ENCODE measurements at regions not wholly inside any gene's neighbourhood (a gene's known extent, or its start where the extent isn't known, plus 50 kb on each side); places are given as distances from the start of the nearest gene placed in this dataset.

- TF ChIP-seq RXRA (IDR thresholded peaks at IDR 0.05; ENCODE audit: insufficient read depth, low read depth, low read length): no peak
- no peak for TF ChIP-seq NANOG (IDR thresholded peaks at IDR 0.05; ENCODE audit: insufficient read depth, low read depth, low read length, poor library complexity, severe bottlenecking)
- no peak for TF ChIP-seq MAX (IDR thresholded peaks at IDR 0.05)
- TF ChIP-seq RNF2 (IDR thresholded peaks at IDR 0.05; ENCODE audit: borderline replicate concordance, low read depth, low read length, missing control alignments, poor library complexity, severe bottlenecking): no peak
These were observed 71.5 kb upstream of the VCX2 start (continued) for GRCh38 chrX:8242431-8243020.
